SHP77 (cell line): ENCODE measurements at regions not wholly inside any gene's neighbourhood (a gene's known extent, or its start where the extent isn't known, plus 50 kb on each side); places are given as distances from the start of the nearest gene placed in this dataset.
"Not testable (repeated sequence)": the region's sequence is repeated elsewhere in the genome, so short reads cannot be mapped to it uniquely, and the experiment has no call there.

ENCODE experiments used
- DNase-seq, 2 experiments: peaks; one replicate each; lab custom pipeline; 2025; lab: John Stamatoyannopoulos, UW

GRCh38 chr20:33908336-33908735 lies 85.4 kb upstream of the RALY start:
- DNase-seq = no peak

DNA sequence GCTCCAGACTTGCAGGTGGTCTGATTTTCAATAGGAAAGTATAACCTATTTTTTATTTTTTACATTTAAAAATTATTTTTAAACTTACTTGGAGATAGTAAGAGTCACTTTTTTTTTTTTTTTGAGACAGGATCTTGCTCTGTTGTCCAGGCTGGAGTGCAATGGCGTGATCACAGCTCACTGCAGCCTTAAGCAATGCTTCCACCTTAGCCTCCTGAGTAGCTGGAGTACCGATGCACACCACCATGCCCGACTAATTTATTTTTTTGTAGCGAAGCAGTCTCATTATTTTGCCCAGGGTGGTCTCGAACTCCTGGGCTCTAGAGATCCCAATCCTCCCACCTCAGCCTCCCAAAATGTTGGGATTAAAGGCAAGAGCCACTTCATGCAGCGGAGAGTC lies 84.8 kb upstream of the RALY start:
- DNase-seq = no peak

GRCh38 chr20:33909331-33909921 lies 84.3 kb upstream of the RALY start:
- no peak for DNase-seq

- DNase-seq = no peak
Observed at GRCh38 chr20:33910056-33910455, 83.7 kb upstream of the RALY start.

- DNase-seq = no peak
Observed at GRCh38 chr20:33910529-33911327, 83.0 kb upstream of the RALY start.

GRCh38 chr20:33914919-33915318 lies 78.8 kb upstream of the RALY start:
- DNase-seq = peak in 1 of 2 experiments; percentile 23

GRCh38 chr20:33915726-33916331 lies 77.9 kb upstream of the RALY start:
- no peak for DNase-seq

DNA sequence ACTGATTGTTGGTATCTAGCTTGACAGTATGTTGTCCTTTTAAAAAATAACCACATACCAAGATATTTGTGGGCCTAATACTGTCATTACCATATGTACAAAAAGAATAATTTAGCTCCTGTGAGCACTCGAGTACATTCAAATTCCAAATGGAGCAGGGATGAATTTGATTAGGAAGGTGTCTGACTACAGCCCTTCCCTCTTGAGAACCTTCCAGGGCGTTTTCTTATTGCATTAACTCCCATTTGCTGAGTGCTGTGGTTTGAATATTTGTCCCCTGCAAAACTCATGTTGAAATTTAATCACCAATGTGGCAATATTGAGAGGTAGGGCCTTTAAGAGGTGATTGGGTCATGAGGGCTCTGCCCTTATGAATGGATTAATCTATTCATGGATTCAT lies 76.9 kb upstream of the RALY start:
- no peak for DNase-seq

GRCh38 chr20:33917831-33918525 lies 75.7 kb upstream of the RALY start:
- DNase-seq = no peak

DNA sequence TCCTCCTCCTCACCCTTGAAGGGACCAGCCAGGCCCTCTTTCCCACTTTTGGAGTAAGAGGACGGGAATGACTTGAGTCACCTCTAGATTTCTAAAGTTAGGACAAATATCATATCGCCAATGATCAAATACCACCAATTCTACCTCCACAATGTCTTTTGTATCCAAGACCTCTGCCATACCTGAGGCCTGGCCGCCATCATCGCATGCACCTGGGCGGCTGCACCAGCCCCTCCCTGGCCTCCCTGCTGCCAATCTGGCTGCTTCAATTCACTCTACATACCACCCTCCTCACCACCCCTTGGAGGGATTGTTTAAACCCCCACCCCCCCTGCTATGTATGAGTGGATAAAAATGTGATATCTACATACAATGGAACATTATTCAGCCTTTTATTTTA lies 75.0 kb upstream of the RALY start:
- no peak for DNase-seq

DNA sequence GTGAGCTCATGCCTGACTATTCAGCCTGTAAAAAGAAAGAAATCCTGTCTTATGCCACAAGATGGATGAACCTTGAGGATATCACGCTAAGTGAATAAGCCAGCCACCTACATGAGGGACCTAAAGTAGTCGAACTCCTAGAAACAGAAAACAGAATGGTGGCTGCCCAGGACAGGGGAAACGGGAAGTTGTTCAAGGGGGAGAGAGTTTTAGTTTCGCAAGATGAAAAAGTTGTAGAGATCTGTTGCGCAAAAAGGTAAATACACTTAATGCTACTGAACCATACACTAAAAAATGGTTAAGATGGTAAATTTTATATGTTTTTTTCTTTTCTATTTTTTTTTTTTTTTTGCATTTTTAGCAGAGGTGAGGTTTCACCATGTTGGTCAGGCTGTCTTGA lies 74.1 kb upstream of the RALY start:
- DNase-seq = no peak

DNA sequence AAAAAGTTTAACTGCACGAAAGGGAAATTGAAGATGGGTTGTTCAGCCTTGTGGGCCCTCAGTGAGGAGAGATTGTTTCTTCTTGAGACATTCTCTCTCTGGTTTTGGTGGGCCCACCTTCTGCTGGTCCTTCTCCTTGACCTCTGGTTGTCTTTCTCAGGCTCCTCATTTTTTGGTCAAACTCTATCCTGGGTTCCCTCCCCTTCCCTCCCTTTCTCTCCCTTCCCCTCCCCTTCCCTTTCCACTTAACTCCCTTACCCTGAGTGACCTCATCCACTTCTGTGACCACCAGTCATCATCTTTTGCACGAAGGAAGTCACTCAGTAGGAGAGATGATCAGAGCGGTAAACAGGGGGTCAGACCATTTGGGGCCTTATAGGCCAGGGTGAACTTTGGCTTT lies 71.5 kb upstream of the RALY start:
- DNase-seq = no peak

- DNase-seq = no peak
Observed at GRCh38 chr20:33923740-33924139, 70.0 kb upstream of the RALY start.

- no peak for DNase-seq
Observed at GRCh38 chr20:33925867-33926266, 67.8 kb upstream of the RALY start.

- no peak for DNase-seq
Observed at GRCh38 chr20:33926425-33926824, 67.3 kb upstream of the RALY start.

- DNase-seq = no peak
Observed at GRCh38 chr20:33927724-33928123, 66.0 kb upstream of the RALY start.

DNA sequence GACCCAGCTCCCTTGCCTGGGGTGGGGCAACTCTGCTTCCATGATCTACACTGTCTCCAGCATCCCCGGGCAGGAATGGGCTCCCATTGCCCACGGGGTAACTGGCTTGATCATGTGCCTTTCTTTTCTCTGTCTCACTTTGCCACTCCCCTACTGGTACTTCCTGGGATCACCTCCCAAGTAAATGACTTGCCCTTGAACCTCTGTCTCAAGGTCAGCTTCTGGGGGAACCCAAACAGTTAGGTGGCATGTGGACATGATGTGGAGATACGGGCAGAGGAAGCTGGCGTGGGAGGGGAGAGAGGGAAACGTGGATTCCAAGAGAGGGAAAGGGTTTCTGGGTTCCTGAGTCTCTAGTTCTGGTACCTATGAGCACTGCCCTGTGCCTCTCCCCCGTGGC lies 63.8 kb upstream of the RALY start:
- DNase-seq = no peak

DNA sequence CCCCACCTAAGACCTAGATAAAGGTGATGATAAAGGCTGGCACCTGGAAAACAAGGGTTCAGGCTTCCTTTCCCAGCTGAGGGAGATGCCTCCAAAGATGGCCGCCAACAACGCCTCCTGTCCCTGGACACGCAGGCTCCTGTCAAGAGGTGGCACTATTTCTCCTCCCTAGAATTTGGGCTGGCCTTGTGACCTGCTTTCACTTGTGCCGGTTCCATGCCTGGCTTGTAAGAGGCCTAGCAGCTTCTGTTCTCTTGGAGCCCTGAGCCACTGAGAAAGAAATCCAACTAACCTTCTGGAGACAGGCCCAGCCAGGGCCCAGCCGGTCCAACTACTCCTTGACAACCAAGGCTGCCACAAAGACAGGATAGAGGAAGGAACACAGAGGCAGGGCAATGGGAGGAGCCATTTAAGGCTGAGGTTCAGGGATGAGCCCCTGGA lies 60.2 kb upstream of the RALY start:
- peak in 1 of 2 experiments; percentile 28 for DNase-seq

DNA sequence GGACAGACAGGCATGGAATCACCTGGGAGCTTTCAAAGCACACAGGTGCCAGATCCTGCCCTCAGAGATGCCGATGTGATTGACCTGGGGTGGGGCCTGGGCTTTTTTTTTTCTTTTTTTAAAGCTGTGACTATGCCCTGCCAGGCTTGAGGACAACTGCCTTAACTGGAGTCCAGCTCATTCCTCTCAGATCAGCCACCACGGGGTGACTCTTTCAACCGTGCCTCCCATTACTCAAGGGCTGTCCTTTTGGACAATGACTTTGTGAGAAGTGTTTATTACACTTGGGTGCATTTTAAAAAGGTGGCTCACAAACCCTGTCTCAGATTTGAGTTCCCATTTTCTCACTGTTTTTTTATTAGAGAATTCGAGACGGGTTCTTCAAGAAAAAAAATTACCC lies 57.1 kb upstream of the RALY start:
- no peak for DNase-seq

DNA sequence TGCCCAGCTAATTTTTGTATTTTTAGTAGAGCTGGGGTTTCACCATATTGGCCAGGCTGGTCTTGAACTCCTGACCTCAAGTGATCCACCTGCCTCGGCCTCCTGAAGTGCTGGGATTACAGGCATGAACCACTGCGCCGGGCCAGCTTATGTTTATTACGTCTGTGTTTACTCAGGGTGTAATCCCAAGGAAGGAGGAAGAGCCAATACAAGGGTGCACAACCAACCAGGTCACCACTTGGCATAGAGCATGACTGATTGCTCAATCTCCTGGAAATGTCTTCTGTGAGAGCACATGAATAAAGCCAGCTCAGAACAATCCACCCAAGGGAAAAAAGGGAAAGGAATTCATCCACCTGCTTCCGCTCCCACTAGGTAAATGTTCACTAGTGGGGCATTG lies 54.7 kb upstream of the RALY start:
- not testable (repeated sequence) for DNase-seq

GRCh38 chr20:33940666-33941065 lies 53.0 kb upstream of the RALY start:
- DNase-seq = no peak
